Uterus (tissue), 3 donors: ENCODE measurements at regions not wholly inside any gene's neighbourhood (a gene's known extent, or its start where the extent isn't known, plus 50 kb on each side); places are given as distances from the start of the nearest gene placed in this dataset.

Experiments used
- DNase-seq, 2 donors: peaks; one replicate each; pipeline ENCODE4 v3.0.0-alpha.2; 2019 to 2020
- H3K27ac ChIP-seq, 2 donors: fragments of 200-600 bp; sonication (generic); 1 replicate in 1 of 2; 2 replicates in 1 of 2; pipeline ENCODE4 v1.5.1; 2016 to 2018
- H3K27me3 ChIP-seq, 2 donors: fragments of 200-600 bp; sonication (generic); one replicate each; pipeline ENCODE4 v1.5.1; 2018 to 2019; ENCODE audit warnings: control low read depth in 1 of 2
- H3K36me3 ChIP-seq, 2 donors: fragments of 200-600 bp; sonication (generic); one replicate each; pipeline ENCODE4 v1.5.1; 2019; ENCODE audit warnings: control low read depth in 1 of 2
- H3K4me1 ChIP-seq, 2 donors: fragments of 200-600 bp; sonication (generic); one replicate each; pipeline ENCODE4 v1.5.1; 2018 to 2019; ENCODE audit warnings: control low read depth in 1 of 2
- H3K4me3 ChIP-seq, 2 donors: fragments of 200-600 bp; sonication (generic); 1 replicate in 1 of 2; 2 replicates in 1 of 2; pipeline ENCODE4 v1.5.1; 2018 to 2019; ENCODE audit warnings: mild to moderate bottlenecking in 1 of 2
- H3K9me3 ChIP-seq, 2 donors: fragments of 200-600 bp; sonication (generic); one replicate each; pipeline ENCODE4 v1.5.1; 2019; ENCODE audit warnings: control low read depth in 1 of 2
- POLR2A ChIP-seq, 2 donors: fragments of 450-650 bp; IDR thresholded peaks; one replicate each; pipeline ENCODE4 v1.6.1; 2016; ENCODE audit warnings: antibody characterized with exemption in 2 of 2, mild to moderate bottlenecking in 1 of 2, moderate library complexity in 1 of 2
- intact Hi-C: fragments of 100-400 bp; cut with DNase I; formaldehyde crosslinking; loops from one replicate; pipeline ENCODE4 v1.15.1; 2023; ENCODE audit warnings: low total_unique reads
- TF ChIP-seq, protein P1 (sequence below), 4 experiments: fragments of 200-600 bp in 2 of 4; fragments of 450-650 bp in 2 of 4; sonication (generic) in 2 of 4; IDR thresholded peaks; one replicate each; pipeline ENCODE4 v1.5.1; 2016 to 2019; ENCODE audit warnings: antibody characterized with exemption in 4 of 4, mild to moderate bottlenecking in 2 of 4, moderate library complexity in 1 of 4
- donor health status: DM: yes; HTN: yes; CAD: no.

DNA sequence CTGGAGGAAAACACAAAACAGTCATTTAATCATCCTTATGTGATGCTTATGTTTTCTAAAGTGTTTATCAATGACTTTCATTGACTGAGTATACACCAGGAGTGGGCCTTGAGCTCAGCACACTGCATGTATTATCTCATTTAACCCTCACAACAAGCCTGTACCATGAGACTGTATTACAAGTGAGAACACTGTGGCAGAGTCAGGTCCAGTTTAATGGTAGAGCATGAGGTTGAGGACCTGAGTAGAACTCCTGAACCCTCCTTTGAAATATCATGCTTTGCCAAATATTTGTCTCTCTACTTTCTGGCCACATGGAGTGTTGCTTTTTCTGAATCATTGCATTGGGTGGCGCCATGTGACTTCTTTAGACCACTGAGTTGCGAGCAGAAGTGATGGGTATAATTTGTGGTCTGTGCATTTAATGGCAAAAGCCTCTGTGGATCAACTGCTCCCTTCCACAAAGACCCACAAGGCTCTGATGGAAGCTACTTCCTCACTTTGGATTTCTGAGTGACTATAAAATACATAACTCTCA is 65.0 kb upstream of the SIRPG start:
- Histone ChIP-seq H3K9me3 (no peaks in the 10 kb centered on the region), H3K36me3 (no peaks in the 10 kb centered on the region), H3K4me1 (no peaks in the 10 kb centered on the region), H3K27me3 (peaks cover 0 to 3% of the 10 kb centered on the region in 2 donors), H3K27ac (no peak overlapping the region), H3K4me3 (no peak overlapping the region)
- TF ChIP-seq, protein P1, sequence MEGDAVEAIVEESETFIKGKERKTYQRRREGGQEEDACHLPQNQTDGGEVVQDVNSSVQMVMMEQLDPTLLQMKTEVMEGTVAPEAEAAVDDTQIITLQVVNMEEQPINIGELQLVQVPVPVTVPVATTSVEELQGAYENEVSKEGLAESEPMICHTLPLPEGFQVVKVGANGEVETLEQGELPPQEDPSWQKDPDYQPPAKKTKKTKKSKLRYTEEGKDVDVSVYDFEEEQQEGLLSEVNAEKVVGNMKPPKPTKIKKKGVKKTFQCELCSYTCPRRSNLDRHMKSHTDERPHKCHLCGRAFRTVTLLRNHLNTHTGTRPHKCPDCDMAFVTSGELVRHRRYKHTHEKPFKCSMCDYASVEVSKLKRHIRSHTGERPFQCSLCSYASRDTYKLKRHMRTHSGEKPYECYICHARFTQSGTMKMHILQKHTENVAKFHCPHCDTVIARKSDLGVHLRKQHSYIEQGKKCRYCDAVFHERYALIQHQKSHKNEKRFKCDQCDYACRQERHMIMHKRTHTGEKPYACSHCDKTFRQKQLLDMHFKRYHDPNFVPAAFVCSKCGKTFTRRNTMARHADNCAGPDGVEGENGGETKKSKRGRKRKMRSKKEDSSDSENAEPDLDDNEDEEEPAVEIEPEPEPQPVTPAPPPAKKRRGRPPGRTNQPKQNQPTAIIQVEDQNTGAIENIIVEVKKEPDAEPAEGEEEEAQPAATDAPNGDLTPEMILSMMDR (IDR thresholded peaks at IDR 0.05), result no peak
- no peak for TF ChIP-seq POLR2A (IDR thresholded peaks at IDR 0.05)
- no peak for DNase-seq
- intact Hi-C loops, result no loop called here

DNA sequence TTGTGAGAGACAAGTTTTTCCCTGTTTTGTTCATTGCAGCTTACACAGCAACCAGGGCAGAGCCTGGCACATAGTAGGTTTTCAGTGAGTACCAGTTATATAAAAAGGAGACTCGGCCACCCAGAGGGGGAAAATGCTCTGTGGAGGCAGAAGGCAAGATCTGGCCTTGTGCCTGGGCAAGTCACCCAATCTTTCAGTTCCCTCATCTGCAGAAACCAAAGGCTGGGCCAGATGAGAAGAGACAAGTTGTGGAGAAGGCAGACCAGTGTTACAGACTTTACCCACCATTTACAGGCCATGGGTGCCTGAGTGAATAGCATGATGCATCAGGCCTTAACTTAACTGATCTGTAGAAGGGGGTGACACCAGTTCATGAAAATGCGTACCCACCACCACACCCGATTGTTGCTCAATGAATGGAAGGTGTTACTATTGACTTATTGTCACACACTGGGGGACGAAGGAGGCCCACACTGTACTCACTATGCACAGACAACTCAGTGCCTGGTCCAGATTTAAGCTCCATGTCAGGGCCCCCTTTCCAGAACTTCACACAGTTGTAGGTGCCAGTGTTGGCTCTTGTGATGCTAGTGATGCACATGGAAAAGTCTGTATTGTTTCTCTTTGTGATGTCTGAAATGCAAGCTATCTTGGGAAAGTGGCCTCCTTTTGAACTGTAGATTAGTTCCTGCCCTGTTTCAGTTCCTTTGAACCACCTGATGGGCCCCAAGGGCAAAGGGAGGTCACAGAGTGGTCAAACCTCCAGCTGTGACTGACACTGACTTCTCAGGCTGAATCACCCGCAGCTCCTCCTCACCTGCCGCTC is 64.3 kb upstream of the SIRPG start:
- intact Hi-C loops, result no loop called here
- Histone ChIP-seq H3K4me1 (no peaks in the 10 kb centered on the region), H3K36me3 (no peaks in the 10 kb centered on the region), H3K27me3 (peaks cover 0 to 3% of the 10 kb centered on the region in 2 donors), H3K27ac (no peak overlapping the region), H3K9me3 (no peaks in the 10 kb centered on the region), H3K4me3 (no peak overlapping the region)
- DNase-seq, result no peak
- TF ChIP-seq, protein P1 (IDR thresholded peaks at IDR 0.05), result no peak
- TF ChIP-seq POLR2A (IDR thresholded peaks at IDR 0.05), result no peak

DNA sequence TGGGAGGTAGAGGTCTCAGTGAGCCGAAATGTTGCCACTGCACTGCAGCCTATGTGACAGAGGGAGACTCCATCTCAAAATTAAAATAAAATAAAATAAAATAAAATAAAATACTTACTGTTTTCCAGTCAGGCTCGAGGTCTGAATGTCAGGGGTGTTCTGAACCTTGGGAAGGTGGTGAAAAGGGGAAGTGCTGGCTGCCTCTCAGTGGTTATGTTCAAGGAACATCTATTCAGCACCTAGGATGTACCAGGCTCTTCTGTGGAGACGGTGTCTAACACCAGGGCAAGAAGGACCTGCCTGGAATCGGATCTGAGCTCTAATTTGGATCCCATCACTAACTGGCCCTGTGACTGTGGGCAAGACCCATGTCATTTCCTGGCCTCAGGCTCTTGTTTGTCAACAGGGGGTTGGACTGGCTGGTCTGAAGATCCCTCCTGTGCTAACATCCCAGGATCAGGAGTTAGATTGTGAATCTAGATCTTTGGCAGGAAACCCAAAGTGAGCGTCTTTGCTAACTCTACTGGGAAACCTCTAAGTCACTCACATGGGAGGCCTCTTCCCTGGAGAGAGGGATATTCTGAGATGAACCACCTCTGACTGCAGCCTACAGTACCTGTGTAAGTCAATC is 63.4 kb upstream of the SIRPG start:
- H3K9me3 ChIP-seq, result no peaks in the 10 kb centered on the region
- TF ChIP-seq, protein P1 (IDR thresholded peaks at IDR 0.05), result no peak
- TF ChIP-seq POLR2A (IDR thresholded peaks at IDR 0.05), result no peak
- no peaks in the 10 kb centered on the region for H3K4me1 ChIP-seq
- H3K36me3 ChIP-seq, result no peaks in the 10 kb centered on the region
- no peak for DNase-seq
- no peak overlapping the region for H3K4me3 ChIP-seq
- intact Hi-C loops, result no loop called here
- no peak overlapping the region for H3K27ac ChIP-seq
- peaks cover 0 to 3% of the 10 kb centered on the region in 2 donors for H3K27me3 ChIP-seq

DNA sequence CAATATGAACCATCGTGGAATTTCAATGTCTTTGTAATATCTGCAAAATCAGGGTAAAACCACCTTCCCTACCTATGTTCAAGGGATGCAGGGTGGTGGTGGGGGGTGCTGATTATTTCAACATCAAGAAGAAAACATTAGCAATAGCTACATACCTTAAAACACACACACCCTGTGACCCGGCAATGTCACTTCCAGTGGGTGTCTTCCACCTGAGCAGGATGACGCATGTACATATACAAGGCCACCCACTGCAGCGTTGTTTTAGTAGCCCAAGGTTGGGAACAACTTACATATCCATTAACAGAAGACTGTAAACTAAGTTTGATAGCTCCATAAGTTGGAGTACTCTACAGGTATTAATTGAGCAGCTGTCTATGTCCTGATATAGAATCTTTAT is 62.6 kb upstream of the SIRPG start:
- no peak for DNase-seq
- no peaks in the 10 kb centered on the region for H3K36me3 ChIP-seq
- H3K27me3 ChIP-seq, result peaks cover 0 to 3% of the 10 kb centered on the region in 2 donors
- H3K4me1 ChIP-seq, result no peaks in the 10 kb centered on the region
- intact Hi-C loops, result no loop called here
- no peak for TF ChIP-seq POLR2A (IDR thresholded peaks at IDR 0.05)
- TF ChIP-seq, protein P1 (IDR thresholded peaks at IDR 0.05), result no peak
- no peak overlapping the region for H3K27ac ChIP-seq
- no peaks in the 10 kb centered on the region for H3K9me3 ChIP-seq
- H3K4me3 ChIP-seq, result no peak overlapping the region
